SIG-M5 treated with dmso at 0.1 percent for 504 hours (cell line): ENCODE measurements at regions not wholly inside any gene's neighbourhood (a gene's known extent, or its start where the extent isn't known, plus 50 kb on each side); places are given as distances from the start of the nearest gene placed in this dataset.

ENCODE experiments used
- DNase-seq: peaks from one replicate; lab custom pipeline; 2025; ENCODE audit not compliant: unreplicated experiment; lab: John Stamatoyannopoulos, UW

DNA sequence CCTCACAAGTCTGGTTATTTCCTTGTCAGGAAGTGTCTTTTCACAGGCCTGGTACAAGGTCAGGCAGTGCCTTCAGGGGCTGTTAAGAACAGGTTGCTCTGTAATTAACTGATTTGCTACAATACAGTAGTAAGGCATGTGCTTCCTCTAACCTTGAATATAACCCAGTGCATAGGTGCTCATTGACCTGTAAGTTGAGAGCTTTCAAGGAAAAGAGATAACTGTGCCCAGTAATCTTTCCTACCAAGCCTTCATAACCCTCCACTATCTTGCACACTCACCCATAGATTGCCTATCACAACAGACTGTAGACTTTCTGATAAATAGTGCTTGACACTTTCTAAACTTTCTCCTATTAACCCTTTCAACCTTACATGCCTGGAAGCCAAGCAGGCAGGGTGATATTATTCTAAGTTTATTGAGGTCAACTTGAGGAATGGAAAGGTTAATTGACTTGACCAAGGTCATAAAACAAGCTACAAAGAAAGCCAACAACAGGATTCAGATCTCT lies 148.1 kb downstream of the PPARGC1A start:
- DNase-seq, result no peak

DNA sequence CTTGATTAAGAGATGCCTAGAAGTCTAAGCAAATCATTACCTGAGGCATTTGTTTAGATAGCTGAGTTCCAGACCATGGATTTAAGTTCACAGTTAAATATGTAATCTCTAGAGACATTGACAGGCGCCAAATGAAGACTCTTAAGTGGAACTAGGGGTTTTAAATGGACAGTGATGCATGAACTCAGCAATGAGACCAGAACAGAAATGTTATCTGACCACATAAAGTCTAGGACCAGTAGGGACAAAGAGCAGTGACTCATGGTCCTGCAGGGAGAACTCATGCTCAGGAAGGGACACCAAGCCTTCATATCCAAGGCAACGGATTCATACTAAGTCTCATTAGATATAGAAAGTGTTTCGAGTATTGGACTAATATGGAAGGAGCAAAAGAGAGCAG lies 152.3 kb downstream of the PPARGC1A start:
- DNase-seq, result no peak

DNA sequence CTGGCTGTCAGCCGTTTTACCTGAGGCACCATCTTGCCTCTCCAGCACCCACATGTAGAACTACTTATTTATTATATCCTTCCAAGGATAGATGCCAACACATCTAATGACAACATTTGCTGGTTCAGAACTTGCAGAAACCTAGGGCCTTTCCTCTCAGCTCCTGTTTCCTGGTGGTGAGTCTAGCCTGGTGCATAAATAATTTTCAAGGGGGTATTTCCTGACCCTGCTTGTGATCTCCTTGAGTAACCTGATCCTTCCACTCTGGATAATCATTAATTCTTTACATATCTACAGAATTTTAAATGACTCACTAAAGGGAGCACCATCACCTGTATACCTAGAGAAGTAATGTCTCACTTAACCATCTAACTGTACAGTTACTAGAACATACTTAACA lies 153.4 kb downstream of the PPARGC1A start:
- DNase-seq, result no peak

DNA sequence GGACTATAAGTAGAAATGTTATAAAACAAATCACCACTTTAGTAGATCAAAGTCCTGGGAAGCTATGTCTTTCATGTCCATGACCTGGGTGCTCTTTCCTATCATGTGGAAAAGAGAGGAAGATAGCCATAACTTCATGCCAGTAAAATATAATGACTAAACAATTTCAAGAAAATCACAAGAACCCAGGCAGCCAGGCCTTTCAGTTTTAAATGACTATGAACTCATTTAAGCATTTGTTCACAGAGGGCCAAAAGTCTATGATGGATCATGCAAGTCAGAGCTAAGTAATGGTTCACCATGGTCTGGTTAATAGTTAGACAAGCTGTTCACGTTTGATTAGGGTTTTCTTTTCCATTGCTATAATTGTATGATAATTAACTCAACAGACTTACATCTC lies 155.8 kb downstream of the PPARGC1A start:
- DNase-seq, result no peak

DNA sequence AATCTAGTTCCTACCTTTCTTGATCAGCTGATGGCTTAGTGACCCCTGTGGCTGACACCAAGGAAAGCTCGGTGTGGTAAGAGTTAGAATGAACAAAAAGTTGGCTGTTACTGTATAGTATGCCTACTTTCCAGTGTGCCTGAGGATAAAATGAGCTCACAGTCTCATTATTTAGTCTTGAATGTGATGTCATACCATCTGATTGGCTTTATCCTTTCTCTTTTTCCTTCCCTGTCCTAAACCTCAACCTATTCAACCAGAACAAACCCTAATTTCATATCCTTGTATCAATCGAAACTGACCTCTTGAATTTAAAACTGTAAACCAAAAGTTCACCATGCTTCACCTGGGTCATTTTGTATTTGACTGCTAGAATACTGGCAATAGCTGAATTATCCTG lies 156.4 kb downstream of the PPARGC1A start:
- no peak for DNase-seq

DNA sequence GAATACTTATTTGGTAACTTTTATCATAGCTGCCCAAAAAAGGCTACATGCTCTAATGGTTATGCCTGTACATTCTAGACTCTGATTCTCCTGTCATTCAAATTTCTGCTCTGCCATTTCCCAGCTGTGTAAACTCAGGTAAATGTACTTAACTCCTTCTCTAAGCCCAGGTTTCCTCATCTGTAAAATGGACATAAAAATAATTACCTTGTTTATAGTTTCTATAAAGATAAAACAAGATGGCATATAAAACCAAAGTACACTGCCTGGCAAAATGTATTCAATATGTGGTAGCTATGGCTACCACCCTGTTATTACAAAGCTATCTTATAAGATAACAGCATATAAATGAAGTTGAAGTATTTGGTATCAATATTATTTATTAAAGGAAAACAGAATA lies 158.8 kb downstream of the PPARGC1A start:
- DNase-seq, result no peak

DNA sequence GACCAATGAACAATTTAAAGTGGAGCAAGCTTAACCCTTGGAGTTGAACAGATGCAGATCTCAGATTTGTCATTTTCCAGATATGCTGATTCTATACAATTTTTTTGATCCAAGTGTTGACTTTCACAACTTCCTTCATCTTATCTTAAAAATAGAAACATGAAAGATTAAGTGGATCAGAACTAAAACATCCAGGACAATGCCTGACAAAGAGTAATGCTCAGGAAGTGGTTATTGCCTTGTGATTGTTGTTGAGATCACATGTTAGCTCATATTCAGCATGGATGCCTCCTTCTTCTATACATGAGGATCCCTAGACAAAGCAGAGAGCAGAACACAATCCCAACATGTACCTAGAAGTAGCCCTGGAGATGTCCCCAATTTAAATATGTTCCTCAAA lies 160.9 kb downstream of the PPARGC1A start:
- no peak for DNase-seq

DNA sequence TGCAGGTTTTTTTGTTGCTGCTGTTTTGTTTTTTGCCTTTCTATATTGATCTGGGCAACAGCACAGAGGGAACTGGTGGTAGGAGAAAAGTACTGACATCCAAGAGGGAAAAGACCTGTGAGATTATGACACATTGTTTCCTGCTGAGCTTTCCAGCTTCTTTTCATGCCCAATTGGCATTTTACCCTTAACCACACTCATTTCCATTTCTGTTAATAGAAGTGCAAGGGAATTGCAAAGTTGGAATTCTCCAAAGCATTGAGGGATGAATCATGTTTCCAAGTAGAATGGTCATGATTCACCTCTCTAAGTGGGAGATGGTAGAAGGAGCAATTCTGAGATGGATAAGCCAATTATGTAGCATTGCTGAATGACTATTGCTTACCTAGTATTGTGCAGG lies 161.5 kb downstream of the PPARGC1A start:
- DNase-seq, result no peak

DNA sequence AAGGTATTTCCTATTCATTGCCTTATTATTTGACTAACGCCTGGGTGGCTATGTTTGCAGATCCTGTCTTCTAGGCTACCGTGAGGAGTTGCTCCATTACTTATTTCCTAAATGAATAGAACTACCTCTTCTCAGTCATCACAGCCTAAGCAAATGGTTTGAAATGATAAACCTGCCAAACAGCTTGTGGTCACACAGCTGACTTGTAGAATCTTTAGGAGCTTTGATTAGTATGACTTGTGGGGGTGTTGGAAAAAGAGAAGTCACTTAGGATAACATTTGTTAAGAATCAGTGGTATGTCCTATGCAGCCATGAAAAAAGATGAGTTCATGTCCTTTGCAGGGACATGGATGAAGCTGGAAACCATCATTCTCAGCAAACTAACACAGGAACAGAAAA lies 169.3 kb downstream of the PPARGC1A start:
- DNase-seq, result no peak

DNA sequence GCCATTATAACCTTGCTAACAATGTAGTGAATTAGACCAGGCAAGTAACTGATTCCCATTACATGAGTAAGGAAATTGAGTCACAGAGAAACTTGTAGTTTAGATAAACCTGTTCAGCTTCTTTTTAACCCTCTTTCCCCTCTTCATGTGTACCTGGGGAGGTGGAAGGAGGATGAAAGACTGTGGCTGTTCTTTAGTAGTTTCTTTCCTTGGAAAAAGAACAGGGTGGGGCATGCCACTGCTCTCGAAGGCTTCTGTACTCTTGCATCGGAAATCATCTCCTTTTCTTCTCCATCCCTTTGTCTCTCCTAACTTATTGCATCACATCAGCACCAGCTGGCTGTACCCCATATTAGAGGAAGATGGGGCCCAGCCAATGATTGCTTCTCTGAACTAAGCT lies 171.4 kb downstream of the PPARGC1A start:
- DNase-seq, result no peak

DNA sequence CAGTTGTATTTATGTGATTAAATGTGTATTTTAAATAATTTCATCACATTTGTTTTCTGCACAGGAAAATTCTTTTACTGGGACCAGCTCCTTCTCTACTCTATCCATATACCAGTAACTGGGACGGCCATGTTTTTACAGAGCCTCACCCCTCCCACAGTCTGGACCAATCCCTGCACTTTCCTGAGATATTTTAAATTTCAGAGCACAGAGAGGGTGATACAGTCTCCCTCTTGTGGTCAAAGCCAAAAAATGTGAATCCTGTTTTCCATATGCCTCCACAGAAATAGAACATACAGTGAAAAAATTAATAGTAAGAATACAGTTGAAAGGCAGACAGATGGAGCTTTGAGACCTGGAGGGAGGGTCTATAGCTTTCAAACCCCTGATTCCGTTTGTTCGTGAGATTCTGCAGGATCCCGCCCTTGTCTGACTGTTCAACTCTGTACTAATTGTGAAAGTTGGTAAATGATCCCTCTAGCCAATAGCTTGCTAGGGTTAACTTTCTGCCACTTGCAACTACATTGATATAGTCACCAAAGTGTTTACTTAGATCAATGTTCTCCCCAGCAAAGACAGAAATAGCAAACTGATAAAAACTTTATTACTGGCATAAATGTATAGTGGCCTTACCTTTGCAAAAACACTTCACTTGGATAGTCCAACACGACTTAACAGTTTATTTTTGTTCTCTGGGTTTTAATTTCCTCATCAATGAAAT lies 172.2 kb downstream of the PPARGC1A start:
- DNase-seq, result no peak

DNA sequence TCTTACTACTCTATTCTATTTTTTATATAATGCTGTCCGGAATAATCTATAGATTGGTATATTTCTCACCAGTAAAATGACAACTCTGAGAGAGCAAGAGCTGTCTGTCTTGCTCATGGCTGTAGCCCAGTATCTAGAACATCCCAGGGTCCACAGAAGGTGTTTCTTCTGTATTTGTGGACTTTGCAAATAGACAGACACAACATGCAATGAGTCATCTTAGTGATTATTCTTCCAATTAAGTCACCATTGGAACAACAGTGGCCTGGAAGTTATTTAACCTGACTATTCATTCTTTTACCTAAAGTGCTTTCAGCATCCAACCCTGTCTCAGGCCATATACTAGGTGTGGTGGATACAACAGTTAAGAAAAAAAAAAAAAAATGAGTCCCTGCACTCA lies 179.5 kb downstream of the PPARGC1A start:
- no peak for DNase-seq

DNA sequence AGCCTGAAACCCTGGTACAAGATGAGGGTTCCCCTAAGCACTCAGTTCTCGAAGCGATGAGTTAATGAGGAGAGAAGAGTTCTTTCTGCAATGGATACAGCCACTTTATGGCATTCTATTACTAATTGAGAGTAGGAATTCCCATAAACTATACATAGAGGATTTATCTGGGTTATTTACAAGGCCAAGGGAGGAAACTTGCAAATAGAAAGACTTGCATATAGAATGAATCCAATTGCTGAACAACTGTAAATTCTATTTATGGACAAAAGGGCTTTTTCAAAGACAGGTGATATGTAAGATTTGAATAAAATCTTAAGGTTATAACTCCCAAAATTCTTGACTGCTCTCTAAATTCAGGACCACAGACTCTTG lies 182.2 kb downstream of the PPARGC1A start:
- DNase-seq, result no peak

DNA sequence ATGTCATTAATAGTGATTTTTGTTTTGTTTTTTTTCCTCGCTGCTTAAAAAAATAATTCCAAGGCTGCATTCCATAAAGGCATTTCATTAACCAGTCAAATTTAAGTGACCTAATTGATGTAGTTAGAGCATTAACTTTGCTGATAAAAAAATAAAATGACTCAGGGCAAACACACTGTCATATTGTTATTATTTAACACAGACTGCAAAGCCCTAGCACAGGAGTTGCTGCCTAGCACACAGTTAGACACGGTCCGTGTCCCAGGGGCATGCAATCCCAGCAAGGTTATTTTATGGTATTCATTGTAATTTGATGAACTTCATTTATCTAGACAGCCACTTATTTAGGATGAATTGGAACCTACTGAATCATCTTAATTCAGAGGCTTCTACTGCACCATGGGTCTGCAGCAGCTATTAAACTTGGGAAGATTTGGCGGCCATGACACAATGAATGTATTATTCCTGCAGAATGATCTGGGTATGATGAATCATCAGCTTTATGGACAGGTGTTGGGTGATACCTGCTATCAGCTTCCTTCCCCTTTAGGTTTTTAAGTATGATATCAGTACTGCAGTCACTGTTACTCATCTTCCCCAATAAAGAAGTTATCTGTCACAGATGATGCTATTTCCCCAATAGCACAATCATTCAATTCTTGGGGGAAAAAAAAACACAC lies 182.7 kb downstream of the PPARGC1A start:
- no peak for DNase-seq

DNA sequence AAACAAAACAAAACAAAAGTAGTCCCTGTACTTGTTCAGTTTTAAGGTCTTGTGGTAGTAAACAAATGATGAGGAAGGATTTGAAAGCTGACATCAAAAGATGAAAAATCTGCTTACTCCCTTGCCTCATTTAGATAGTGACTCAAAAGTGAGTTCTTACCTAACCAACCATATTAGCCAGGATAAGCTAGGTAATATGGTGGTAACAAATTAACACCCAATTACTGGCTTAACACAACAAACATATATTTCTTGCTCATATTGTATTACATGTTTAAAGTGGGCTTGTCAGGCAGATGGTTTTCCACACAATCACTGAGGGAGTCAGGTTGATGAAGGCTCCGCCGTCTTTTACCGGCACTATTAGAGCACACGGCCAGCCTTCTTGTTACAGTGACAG lies 189.7 kb downstream of the PPARGC1A start:
- no peak for DNase-seq

DNA sequence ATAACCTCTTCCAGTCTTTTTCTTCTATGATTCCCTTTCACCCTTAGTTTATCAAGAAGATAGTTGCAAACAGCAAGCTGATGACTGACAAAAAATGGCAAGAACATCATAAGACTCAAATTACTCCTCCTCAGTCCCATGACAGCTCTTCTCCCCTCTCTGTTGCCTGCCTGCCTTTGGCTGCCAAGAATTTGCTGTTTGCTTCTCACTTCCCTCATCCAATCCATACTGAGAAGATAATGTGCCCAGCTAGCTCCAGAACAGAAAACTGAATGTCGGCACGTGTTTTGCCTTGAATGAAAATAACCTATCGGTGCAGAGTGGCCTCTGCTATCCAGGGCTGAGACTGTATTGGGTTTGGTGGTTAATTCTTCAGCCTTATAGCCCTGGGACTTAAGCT lies 192.1 kb downstream of the PPARGC1A start:
- no peak for DNase-seq

DNA sequence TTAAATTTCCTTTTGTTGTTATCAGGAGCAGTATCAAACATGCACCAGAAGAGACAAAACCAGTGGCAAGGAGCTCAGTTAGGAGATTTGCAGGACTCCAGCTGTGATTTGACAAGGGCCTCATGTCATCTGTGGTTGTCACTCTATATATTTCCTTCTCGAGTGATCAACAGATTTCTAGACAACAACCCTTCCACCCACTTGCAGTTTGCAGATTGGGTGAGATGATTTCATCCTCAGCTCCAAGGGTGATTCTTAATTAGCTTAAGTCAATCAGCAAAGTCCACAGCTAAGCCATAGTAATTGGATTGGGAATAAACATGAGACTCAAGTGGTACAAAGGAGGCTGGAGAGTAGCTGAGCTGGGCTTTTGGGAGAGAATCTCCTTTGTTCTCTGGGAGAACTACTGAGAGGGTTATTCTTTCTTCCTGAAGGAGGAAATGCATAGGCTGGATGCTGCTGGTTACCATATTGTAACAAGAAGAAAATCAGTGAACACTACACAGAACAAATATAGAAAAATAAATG lies 192.8 kb downstream of the PPARGC1A start:
- no peak for DNase-seq

DNA sequence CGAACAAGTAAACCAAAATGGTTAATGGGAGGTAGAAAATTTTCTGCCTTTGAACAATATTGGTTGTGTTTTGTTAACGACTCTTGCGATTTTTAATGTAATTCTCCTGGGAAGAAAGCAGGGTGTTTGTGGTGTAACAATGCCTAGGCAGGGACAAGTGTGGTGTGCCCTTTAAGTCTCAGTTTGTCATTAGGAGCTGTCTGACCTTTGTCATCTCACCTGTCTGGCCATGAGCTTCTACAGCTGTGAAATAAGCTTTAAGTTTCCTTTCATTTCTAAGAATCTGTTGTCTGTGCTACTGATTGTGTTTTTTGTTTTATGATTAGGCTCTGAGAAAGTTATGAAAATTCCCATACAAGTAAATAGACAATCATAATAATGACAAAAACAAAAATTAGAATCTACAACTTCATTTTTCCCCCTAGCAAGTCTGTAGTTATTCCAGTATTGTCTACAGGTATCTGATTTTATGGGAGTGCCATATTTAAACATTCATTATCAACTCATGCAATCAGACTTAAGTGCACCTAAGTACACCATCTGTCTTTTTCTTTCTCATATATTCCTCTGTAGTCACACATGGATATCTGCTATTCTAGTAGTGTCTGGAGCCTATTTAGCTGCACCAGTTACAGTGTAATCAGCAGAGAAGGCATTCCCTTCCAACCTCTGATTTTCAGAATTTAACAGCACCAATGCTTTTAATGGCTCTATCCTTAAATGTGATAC lies 203.5 kb downstream of the PPARGC1A start:
- DNase-seq, result no peak

DNA sequence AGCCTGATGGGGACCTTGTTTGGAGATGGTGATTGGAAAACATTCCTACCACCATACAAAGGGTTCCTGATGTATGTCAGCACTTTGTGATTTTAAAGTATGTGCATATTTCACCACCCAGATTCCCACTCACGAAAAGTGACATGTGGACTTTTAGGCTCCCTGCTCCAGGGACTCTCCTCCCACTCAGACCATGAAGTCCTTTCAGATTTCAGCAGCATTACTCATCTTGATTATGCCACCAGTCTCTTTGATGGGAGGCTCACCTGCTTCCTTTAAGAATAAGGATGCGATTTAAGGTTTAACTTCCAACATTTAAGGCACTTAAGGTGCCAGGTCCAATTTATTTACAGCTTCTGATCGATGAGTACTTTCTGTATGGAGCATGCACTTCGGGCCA lies 204.4 kb downstream of the PPARGC1A start:
- no peak for DNase-seq

DNA sequence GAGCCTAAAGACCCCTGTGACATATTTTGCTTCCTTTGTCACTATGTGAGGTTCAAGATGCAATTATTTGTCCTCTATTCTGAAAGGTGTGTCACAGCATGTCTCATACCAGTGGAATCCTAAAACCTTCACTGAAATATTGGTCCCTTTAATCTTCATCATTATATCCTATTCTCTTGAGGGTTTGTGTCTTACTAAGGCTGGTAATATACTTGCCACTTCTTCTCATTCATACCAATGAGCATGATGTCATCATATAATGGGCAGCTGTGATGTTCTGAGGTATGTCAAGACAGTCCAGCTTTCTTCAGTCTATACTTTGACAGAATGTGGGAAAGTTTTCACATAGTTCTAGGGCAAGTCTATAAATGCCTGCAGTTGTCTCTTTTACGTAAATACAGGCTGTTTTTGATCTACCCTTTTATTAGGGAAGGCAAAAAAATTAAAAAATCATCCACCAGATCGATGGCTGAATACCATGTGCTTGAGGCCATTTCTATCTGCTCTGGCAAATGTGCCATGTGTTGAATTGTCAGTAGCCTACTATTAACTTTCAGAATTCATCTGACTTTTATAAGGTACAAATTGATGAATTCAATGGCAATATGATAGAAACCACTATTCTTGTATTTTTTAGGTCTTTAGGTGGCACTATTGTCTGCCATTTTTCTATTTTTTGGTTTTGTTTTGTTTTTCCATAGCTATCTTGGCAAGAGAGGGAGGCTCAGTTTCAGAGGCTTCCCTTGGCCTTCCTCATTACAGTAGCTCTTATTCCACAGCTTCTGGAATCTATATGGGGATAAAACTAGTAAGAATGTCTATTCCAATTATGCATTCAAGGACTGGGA lies 209.0 kb downstream of the PPARGC1A start:
- DNase-seq, result no peak

DNA sequence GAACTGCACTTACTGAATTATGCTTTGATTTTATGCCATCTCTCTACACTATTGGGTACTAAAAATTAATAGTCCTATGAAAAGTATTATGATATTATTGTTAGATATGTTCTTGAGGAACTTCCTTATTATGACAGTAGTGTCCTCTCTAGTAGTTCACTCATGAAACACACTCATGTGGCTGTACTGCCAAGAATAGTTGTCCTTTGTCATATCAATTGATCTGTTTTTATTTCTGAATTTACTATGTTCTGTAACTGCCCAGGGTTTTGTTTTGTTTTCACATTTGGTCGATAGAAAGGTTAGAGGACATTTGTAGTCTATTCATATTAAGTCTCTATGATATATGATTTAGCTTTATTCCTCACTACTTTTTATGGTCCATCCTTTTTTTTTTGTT lies 215.2 kb downstream of the PPARGC1A start:
- no peak for DNase-seq
